ENCODE measurements at regions not wholly inside any gene's neighbourhood (a gene's known extent, or its start where the extent isn't known, plus 50 kb on each side); places are given as distances from the start of the nearest gene placed in this dataset.

- H3K27ac ChIP-seq: no peak overlapping the region
- TF ChIP-seq CTCF (IDR thresholded peaks at IDR 0.05): no peak
- no peak for TF ChIP-seq ZFX (IDR thresholded peaks at IDR 0.05; ENCODE audit: borderline replicate concordance)
Observed at GRCh38 chr4:171117457-171117856, 695.7 kb upstream of the GALNTL6 start.

GRCh38 chr4:171101845-171102244 lies 711.4 kb upstream of the GALNTL6 start:
- TF ChIP-seq CTCF (IDR thresholded peaks at IDR 0.05) (no peak), ZFX (IDR thresholded peaks at IDR 0.05; ENCODE audit: borderline replicate concordance) (no peak)
- no peak overlapping the region for H3K27ac ChIP-seq

GRCh38 chr4:171087089-171087488 lies 726.1 kb upstream of the GALNTL6 start:
- no peak overlapping the region for H3K27ac ChIP-seq
- TF ChIP-seq ZFX (IDR thresholded peaks at IDR 0.05; ENCODE audit: borderline replicate concordance): no peak
- no peak for TF ChIP-seq CTCF (IDR thresholded peaks at IDR 0.05)

- H3K27ac ChIP-seq: no peak overlapping the region
- TF ChIP-seq CTCF (IDR thresholded peaks at IDR 0.05) (no peak), ZFX (IDR thresholded peaks at IDR 0.05; ENCODE audit: borderline replicate concordance) (no peak)
Observed at GRCh38 chr4:171067422-171067821, 745.8 kb upstream of the GALNTL6 start.

GRCh38 chr4:171049380-171049779 lies 763.8 kb upstream of the GALNTL6 start:
- H3K27ac ChIP-seq: no peak overlapping the region
- no peak for TF ChIP-seq CTCF (IDR thresholded peaks at IDR 0.05)
- no peak for TF ChIP-seq ZFX (IDR thresholded peaks at IDR 0.05; ENCODE audit: borderline replicate concordance)

- H3K27ac ChIP-seq: no peak overlapping the region
- no peak for TF ChIP-seq ZFX (IDR thresholded peaks at IDR 0.05; ENCODE audit: borderline replicate concordance)
- no peak for TF ChIP-seq CTCF (IDR thresholded peaks at IDR 0.05)
Observed at GRCh38 chr4:171042989-171043524, 770.1 kb upstream of the GALNTL6 start.

- TF ChIP-seq ZFX (IDR thresholded peaks at IDR 0.05; ENCODE audit: borderline replicate concordance) (no peak), CTCF (IDR thresholded peaks at IDR 0.05) (no peak)
- H3K27ac ChIP-seq: no peak overlapping the region
Observed at GRCh38 chr4:171035909-171036308, 777.3 kb upstream of the GALNTL6 start.
